HG02870 (cell line): ENCODE measurements at regions not wholly inside any gene's neighbourhood (a gene's known extent, or its start where the extent isn't known, plus 50 kb on each side); places are given as distances from the start of the nearest gene placed in this dataset.
"Not testable (repeated sequence)": the region's sequence is repeated elsewhere in the genome, so short reads cannot be mapped to it uniquely, and the experiment has no call there.

ENCODE experiments used
- ATAC-seq: cut with Tn5 transposase; IDR thresholded peaks from one replicate; pipeline ENCODE4 v1.9.1; 2021; ENCODE audit warnings: mild to moderate bottlenecking, moderate library complexity; ENCODE audit not compliant: unreplicated experiment

DNA sequence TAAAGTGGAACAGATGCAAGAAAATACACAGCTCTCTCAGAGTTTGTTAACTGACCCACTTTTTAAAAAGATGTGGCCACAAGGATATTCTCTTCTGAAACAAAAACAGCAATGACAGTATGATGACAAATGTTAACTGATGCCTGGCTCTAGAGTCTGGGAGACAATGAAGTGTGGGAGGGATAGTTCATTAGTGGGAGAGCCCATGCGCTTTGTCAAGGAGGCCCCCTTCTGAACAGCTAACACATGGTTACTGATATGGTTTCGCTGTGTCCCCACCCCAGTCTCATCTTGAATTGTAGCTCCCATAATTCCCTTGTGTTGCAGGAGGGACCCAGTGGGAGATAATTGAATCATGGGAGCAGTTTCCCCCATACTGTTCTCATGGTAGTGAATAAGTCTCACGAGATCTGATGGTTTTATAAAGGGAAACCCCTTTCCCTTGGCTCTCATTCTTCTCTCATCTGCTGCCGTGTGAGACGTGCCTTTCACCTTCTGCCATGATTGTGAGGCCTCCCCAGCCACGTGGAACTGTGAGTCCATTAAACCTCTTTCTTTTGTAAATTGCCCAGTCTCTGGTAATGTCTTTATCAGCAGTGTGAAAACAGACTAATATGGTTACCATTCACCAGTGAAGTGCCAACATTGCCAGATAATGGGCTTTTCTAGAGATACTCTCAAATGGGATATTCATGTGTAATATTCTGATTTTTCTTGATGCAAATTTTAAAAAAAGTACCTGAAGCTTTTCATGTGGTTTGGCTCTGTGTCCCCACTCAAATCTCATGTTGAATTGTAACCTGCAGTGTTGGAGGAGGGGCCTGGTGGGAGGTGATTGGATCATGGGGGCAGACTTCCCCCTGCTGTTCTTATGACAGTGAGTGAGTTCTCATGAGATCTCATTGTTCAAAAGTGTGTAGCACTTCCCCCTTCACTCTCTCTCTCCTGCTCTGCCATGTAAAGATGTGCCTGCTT lies 435.8 kb downstream of the SHISA9 start:
- not testable (repeated sequence) for ATAC-seq

DNA sequence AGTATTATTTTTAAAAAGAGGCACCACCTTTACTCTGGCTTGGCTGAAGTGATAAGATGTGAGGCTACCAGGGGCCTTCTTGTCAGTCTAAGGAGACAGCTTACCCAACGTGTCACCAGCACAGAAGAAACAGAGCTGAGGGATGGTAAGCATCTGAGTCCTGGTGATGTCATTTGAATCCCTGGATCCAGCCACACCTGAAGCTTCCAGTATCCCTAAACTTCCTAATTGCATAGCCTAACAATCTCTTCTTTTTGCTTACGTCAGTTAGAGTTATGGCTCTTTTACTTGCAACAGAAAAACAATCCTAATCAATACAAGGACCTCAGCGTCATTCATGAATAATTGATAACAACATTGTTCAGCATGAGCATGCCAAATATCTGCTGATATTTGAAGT lies 436.6 kb downstream of the SHISA9 start:
- ATAC-seq, result no peak

DNA sequence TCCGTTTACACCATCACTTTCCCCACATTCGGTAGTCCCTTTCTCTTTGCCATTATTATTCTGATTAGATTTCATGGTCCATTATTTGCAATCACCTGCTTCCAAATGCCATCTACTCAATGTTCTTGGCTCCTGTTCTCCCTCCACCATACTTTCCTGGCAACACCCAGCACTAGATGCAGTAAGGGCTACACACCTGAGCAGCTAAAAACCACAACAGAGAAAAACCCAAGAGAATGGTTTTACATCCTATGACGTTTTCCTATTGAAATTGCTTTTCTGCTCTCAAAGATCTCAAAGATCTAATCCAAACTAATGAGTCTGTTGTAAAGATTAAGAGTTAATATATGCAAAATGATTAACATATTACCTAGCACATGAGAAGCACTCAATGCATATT lies 441.3 kb downstream of the SHISA9 start:
- ATAC-seq, result no peak

DNA sequence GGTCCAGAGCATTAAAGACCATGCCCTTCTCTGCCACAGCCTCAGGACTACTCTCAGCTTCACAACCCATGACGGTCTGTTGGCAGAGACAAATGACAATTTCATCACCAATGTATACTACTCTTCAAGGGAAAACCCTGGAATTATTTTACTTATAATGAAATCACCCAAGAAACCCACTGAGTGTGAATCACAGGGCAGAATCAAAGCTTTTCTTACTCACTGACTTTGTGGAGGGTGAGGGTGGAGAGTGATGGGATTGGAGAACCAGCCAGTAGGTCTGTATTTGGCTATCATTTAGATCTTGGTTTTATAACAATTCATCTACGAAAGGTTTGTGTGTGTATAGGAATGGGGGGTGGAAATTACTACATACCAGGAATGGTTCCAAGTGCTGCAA lies 442.6 kb downstream of the SHISA9 start:
- ATAC-seq, result no peak

DNA sequence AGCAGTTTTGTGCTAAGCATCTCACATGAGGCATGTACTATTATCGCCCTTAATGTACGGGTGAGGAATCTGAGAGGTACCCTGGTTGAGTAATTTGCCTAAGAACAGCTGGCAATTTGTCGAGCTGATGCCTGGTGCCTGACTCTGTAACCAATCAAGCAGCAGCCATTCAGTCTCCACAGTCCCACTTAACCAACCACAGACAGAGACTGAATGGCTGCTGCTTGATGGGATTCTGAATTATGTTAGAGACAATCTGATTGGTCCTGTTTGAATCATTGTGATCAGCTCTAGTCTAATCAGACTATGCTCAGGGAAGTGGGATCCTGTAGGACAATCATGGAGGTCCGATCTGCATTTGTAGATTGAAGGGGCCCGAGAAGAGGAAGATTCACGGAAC lies 447.0 kb downstream of the SHISA9 start:
- no peak for ATAC-seq

DNA sequence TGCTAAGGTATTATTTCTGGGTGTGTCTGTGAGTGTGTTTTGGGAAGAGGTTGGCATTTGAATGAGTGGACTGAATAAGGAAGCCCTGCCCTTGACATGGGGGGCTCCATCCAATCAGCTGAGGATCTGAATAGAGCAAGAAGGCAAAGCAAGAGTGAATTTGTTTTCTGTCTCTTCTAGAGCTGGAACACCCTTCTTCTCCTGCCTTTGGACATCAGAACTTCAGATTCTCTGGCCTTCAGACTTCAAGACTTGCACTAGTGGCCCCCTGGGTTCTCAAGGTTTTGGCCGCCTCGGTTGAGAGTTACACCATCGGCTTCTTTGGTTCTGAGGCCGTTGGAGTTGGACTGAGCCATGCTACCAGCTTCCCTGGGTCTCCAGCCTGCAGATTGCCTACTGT lies 448.6 kb downstream of the SHISA9 start:
- ATAC-seq, result no peak

DNA sequence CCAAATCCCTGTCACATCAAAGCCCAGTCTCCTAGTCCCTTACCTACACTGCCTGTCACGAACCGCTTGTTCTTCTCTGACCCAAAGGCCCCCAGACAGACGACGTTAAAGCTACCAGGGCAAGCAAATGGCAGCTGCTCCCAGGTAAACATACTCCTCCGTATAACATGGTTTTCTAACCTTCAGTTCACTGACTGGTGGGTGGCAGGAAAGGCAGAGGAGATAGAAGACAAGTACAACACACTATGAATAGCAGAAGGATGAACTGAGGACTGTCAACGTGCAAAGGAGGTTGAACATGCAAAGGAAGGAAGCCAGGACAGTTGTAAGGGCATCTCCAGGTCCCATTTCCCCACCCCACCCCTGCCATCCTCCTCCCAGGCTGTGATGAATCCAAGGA lies 449.8 kb downstream of the SHISA9 start:
- no peak for ATAC-seq

DNA sequence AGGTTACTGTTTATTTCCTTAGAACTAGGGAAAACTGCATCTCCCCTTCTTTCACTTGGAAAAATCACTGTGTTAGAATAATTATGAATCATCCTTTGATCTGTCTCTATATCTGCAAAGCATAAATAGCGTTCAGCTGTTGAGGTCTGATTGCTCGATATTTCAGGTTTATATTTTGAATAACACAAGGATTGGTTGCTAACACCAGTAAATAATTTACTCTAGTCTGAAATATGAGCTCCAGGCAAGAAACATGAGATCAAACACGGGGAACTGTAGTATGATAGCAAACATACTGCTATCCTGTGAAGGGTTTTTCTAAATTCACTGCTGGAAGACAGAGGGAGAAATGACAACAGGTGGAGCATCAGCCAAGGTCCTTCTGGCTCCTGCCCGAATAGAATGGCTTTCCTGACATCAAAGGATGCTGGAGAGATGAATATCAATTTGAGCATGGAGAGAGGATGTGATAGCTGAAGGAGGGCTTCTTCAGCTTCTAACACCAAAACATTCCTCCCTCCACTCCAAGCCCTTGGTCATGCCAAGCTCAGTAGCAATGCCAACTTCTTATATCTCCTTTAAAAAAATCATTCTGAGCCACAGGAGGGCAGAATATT lies 450.3 kb downstream of the SHISA9 start:
- no peak for ATAC-seq

DNA sequence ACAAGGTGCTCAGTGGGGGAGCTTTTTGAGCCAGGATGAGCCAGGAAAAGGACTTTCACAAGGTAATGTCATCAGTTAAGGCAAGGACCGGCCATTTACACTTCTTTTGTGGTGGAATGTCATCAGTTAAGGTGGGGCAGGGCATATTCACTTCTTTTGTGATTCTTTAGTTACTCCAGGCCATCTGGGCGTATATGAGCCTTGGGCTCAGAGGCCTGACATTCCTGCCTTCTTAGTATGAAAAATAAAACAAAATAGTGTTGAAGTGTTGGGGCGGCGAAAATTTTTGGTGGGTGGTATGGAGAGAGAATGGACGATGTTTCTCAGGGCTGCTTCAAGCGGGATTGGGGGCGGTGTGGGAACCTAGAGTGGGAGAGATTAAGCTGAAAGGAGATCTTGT lies 451.4 kb downstream of the SHISA9 start:
- ATAC-seq, result not testable (repeated sequence)

DNA sequence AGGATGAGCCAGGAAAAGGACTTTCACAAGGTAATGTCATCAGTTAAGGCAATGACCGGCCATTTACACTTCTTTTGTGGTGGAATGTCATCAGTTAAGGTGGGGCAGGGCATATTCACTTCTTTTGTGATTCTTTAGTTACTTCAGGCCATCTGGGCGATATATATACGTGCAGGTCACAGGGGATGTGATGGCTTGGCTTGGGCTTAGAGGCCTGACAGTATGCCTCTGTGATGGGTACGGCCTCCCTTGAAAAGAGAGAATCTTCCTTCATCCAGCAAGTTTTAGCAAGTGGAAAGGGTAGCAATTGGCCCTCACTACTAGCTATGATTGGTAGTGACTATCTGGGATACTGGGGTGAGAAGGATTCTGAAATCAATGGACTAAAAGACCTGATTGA lies 456.4 kb downstream of the SHISA9 start:
- not testable (repeated sequence) for ATAC-seq

DNA sequence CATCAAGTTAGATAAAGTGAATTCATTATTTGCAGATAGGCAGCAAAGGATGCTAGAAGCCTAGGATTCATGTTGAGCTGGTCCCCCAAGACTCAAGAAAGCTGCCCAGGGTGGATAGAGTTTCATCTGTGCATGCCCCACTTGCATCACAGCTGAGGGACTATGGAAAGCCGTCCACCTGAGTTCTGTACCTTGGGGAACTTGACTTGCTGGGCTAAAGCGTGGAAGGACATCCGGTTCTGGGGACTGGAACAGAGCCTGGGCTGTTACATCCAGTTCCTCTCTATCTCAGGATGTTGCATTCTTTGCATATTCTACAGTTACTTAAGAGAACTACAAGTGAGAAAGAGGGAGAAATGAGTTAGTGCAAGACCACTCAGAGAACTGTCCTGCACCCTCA lies 458.4 kb downstream of the SHISA9 start:
- ATAC-seq, result no peak

DNA sequence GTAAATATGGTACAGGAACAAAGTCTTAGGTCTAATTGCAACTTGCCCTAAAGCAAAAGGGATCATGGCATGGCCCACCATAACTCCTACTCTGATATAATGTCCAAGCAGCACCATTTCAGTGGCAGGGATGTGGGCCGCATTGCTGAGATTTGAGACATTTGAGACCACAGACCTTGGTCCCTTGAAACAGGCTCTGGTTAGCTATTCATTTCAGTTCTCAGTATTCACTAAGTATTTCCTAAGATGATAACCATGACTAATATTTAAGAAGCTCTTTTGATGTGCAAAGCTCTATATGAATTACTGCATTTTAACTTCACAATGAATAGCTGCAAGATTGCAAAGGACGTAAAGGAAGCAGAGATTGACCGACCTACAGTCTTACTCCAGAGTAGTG lies 471.0 kb downstream of the SHISA9 start:
- no peak for ATAC-seq

DNA sequence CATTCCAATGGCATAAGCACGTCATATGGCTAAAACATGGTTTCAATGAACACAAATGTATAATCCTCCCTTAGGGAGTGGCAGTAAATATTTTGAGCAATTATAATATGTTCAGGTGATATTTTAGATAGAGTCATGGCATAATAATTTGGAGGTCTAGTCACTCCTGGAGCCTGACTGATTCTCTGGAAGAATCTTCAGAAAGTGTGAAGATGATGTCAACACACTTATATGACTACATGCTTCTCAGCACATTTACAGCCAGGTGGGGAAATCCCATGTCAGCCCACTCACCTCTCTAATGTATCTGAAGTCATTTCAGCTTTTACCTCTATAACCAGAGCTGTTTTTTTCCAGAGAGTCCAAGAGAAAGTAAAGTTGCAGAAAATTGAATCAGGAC lies 474.8 kb downstream of the SHISA9 start:
- no peak for ATAC-seq

DNA sequence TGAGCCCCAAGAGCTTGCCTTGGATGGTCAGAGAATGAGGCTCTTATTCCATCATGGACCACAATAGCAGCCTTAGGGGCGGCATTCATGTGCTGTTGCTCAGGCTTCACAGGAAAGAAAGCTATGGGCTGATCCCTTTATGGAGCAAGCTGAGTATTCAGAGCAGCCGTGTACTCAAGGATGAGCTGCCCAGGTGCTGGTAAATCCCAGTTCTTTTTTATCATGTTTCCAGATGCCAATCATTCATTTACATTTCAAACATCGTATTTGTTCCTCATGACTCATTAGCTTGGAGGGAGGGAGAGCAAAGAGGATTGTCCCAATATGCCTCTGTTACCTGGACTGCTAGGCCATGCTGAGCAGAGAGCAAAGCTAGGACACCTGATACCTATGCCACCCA lies 475.7 kb downstream of the SHISA9 start:
- no peak for ATAC-seq

DNA sequence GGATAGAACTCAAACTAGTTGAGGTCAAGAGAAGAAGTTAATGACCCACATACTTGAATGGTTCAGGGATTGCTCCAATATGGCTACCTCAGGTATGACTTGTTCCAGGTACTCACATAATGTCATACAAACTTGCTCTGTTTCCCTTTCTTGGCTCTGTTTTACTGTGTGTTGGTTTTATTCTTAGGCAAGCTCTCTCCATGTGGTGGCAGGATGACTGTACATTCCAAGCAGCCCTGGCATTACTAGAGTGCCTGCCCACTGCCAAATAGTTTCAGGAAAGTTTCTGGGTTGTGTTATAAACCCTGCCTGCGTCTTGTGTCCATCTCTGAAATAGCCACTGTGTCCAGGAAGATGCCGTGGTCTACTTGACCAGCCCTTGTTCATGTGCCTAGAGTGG lies 476.8 kb downstream of the SHISA9 start:
- ATAC-seq, result no peak

DNA sequence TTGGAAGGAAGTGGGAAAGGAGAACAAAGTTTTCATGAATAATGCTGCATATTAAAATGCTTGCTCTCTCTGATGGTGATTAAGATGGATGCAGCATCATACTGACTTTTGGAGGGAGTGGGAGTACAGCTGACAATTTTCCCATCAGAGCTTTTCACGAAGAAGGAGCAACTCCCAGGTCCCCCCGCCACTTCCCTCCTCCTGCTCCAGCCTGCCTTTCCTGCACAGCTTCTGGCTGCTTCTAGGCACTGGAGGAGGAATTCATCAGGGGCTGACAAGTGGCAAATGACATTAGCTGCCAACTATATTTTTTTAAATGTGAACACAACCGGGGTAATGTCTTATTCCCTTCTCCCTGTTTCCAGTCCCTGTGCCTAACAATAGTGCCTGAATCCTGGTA lies 477.9 kb downstream of the SHISA9 start:
- no peak for ATAC-seq

DNA sequence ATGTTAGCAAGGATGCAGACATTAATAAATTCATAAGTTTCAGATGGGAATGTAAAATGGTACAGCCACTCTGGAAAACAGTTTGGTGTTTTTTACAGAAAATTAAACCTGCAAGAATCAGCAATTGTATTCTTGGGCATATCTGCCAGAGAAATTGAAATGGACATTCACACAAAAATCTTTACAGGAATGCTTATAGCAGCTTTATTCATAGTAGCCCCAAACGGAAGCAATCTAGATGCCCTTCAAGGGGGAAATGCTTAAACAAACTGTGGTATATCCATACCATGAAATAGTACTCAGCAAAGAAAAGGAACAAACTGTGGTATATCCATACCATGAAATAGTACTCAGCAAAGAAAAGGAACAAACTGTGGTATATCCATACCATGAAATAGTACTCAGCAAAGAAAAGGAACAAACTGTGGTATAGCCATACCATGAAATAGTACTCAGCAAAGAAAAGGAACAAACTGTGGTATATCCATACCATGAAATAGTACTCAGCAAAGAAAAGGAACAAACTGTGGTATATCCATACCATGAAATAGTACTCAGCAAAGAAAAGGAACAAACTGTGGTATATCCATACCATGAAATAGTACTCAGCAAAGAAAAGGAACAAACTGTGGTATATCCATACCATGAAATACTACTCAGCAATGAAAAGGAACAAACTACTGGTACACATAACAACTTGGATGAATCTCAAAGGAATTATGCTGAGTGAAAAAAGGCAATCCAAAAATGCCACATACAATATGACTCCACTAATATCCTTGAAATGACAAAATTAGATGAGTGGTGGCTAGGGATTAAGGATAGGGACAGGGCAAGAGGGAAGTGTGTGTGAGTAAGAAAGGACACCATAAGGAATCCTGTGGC lies 484.0 kb downstream of the SHISA9 start:
- ATAC-seq, result not testable (repeated sequence)

DNA sequence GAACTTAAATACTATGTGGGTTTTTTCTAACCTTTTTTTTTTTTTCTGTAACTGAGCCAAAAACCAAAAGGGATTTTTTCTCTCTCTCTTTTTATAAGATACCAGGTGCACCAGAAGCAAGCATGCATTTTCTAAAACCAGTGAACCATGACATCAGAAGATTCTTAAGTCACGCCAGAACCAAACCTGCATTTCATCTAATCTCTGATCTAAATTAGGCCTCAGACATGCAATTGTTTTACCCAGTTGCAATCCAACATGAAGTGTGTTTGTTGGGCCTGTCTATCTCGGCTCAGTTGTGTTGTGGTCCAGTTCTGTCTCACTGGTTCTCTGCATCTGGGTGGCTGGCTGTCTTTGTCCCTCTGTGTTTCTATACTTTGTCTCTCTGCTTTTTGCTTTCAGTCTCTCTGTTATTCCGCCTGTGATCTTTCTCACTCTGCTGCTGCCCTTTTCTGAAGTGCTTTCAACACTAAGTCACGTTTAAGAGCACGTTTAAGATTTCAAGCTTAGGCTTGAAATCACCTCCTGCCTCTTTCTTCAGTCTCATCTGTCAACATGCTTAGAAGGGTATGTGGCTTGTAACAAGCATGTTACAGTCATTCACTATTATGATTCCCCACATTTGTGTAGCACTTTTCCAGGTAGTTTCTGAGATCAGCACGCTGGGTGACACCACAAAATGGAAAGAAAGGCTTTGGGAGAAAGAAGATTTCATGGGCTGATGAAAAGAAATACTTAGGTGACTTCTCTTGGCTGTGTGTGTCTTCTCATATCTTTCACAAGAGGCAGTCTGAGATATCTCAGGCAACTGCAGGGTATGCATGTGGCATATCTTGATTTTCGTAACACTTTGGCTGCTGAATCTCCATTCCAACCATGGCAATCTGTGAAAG lies 488.9 kb downstream of the SHISA9 start:
- ATAC-seq, result peak; percentile 80

DNA sequence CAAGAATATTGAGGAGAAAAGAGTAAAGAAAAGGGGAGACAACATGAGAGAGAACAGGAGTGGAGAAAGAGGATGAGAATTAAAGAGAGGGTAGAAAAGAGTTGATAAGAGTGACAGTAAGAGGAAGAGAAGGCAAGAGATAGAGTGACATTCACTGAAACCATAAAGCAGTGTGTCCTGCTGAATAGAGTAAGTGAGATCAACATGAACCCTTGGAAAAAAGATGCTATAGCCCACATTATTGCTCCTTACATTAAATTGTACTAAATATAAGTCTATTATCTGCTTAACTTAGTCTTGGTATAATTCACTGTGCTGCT lies 489.5 kb downstream of the SHISA9 start:
- ATAC-seq, result no peak

DNA sequence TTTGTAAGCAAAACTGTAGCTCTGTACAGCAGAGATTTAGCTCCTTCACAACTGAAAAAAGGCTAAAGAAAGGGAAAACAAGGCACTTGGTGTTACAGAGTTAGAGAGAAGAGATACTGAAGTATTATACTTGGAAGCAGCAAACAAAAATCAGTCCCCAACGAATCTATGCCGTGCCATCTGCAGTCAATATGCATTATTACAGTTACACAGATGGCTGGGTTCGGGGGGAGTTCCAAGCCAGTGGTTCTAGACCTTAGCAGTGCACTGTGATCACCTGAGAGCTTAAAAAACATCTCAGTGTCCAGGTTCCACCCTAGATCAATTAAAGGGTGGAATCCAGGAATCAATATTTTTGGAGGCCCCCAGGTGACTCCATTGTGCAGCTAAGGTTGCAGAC lies 489.9 kb downstream of the SHISA9 start:
- no peak for ATAC-seq

DNA sequence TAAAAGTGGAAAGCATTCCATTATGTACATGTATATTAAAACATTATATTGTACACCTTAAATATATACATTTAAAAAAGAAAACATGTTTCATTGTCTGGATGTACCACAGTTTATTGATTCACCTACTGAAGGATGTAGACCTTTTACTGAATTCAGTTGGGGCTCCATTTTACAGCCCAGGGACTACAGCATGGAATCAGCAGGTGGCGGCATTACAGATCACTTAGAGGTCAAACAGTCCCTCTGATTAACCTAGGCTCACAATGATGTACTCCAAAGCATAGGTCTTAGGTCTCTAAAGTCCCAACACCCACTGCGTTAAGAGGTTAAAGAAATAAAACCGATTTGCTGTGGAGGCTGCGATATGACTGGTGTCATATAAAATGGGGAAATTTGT lies 490.9 kb downstream of the SHISA9 start:
- ATAC-seq, result no peak
